LNCAP (cell line): ENCODE measurements at regions not wholly inside any gene's neighbourhood (a gene's known extent, or its start where the extent isn't known, plus 50 kb on each side); places are given as distances from the start of the nearest gene placed in this dataset.

Experiments
- CTCF ChIP-seq: fragments of 450-650 bp; IDR thresholded peaks from 2 replicates; pipeline ENCODE4 v1.5.1; 2017; ENCODE audit warnings: mild to moderate bottlenecking

GRCh38 chr2:19255481-19255880 lies 102.9 kb downstream of the OSR1 start:
- TF ChIP-seq CTCF, result no peak

GRCh38 chr2:19251554-19251953 lies 106.9 kb downstream of the OSR1 start:
- TF ChIP-seq CTCF, result no peak

GRCh38 chr2:19250906-19251305 lies 107.5 kb downstream of the OSR1 start:
- TF ChIP-seq CTCF, result no peak

- no peak for TF ChIP-seq CTCF
Observed at GRCh38 chr2:19247186-19247585, 111.2 kb downstream of the OSR1 start.

- TF ChIP-seq CTCF, result no peak
Observed at GRCh38 chr2:19246496-19246895, 111.9 kb downstream of the OSR1 start.

GRCh38 chr2:19244460-19245363 lies 113.7 kb downstream of the OSR1 start:
- TF ChIP-seq CTCF, result no peak

GRCh38 chr2:19238440-19239060 lies 119.9 kb downstream of the OSR1 start:
- TF ChIP-seq CTCF, result no peak
